Activated naive CD4-positive, alpha-beta T cell treated with anti-CD3 and anti-CD28 coated beads for 36 hours (primary cell): ENCODE measurements at regions not wholly inside any gene's neighbourhood (a gene's known extent, or its start where the extent isn't known, plus 50 kb on each side); places are given as distances from the start of the nearest gene placed in this dataset.
"Not testable (repeated sequence)": the region's sequence is repeated elsewhere in the genome, so short reads cannot be mapped to it uniquely, and the experiment has no call there.

Experiments
- CTCF ChIA-PET: fragments of 350-600 bp; sonication (Branson Sonifier 250); formaldehyde crosslinking; loops from one replicate; lab custom pipeline; 2021; ENCODE audit warnings: antibody characterized with exemption; lab: Charles Lee
- DNase-seq: peaks from one replicate; pipeline ENCODE4 v3.0.0-alpha.2; 2020
- H3K27ac Mint-ChIP-seq: one replicate; pipeline ENCODE4 v1.8.0; 2021; ENCODE audit warnings: mild to moderate bottlenecking, mixed read lengths
- H3K27me3 Mint-ChIP-seq: one replicate; pipeline ENCODE4 v1.8.0; 2021; ENCODE audit warnings: low read depth, mixed read lengths
- H3K36me3 Mint-ChIP-seq: one replicate; pipeline ENCODE4 v1.8.0; 2021; ENCODE audit warnings: low read depth, mixed read lengths
- H3K4me1 Mint-ChIP-seq: one replicate; pipeline ENCODE4 v1.8.0; 2021; ENCODE audit warnings: low read depth, mixed read lengths
- H3K4me3 Mint-ChIP-seq: one replicate; pipeline ENCODE4 v1.8.0; 2021; ENCODE audit warnings: mild to moderate bottlenecking, moderate library complexity, mixed read lengths
- H3K9me3 Mint-ChIP-seq: one replicate; pipeline ENCODE4 v1.8.0; 2021; ENCODE audit warnings: mixed read lengths
- intact Hi-C: fragments of 100-400 bp; cut with micrococcal nuclease; formaldehyde crosslinking; loops from one replicate; pipeline ENCODE4 v1.15.1; 2023

GRCh38 chr7:104956753-104957450 is 57.1 kb upstream of the KMT2E start:
- peaks cover 19% of the 10 kb centered on the region for H3K4me1 Mint-ChIP-seq
- DNase-seq: peak; percentile 38
- no peaks in the 10 kb centered on the region for H3K27me3 Mint-ChIP-seq
- H3K36me3 Mint-ChIP-seq: peaks cover 1% of the 10 kb centered on the region
- CTCF ChIA-PET: interaction anchor here (0.6 to 1.5 kb wide), 3 partner anchors 8 to 149 kb away, joined by 3 to 4 read pairs (median 3); no protein-coding TSS in a partner anchor
- no peaks in the 10 kb centered on the region for H3K9me3 Mint-ChIP-seq
- intact Hi-C loops: loop anchor here (1.0 kb wide), 2 partner anchors 12 to 24 kb away; no protein-coding TSS in a partner anchor
- H3K27ac Mint-ChIP-seq: peak overlapping the region; percentile 74
- no peak overlapping the region for H3K4me3 Mint-ChIP-seq

GRCh38 chr7:104958371-104958865 is 55.6 kb upstream of the KMT2E start:
- H3K27ac Mint-ChIP-seq: no peak overlapping the region
- H3K4me3 Mint-ChIP-seq: no peak overlapping the region
- peaks cover 7% of the 10 kb centered on the region for H3K36me3 Mint-ChIP-seq
- H3K9me3 Mint-ChIP-seq: no peaks in the 10 kb centered on the region
- intact Hi-C loops: no loop called here
- peaks cover 23% of the 10 kb centered on the region for H3K4me1 Mint-ChIP-seq
- DNase-seq: no peak
- no peaks in the 10 kb centered on the region for H3K27me3 Mint-ChIP-seq
- CTCF ChIA-PET: interaction anchor here (0.6 kb wide), 1 partner anchor 1033 kb away, joined by 3 read pairs; no protein-coding TSS in a partner anchor

- CTCF ChIA-PET, H3K27me3 Mint-ChIP-seq, H3K9me3 Mint-ChIP-seq, intact Hi-C loops, H3K4me3 Mint-ChIP-seq, DNase-seq, H3K27ac Mint-ChIP-seq: not testable (repeated sequence)
- Mint-ChIP-seq H3K36me3 (peaks cover 15% of the 10 kb centered on the region), H3K4me1 (peaks cover 23% of the 10 kb centered on the region)
Measured at GRCh38 chr7:104959483-104959882, 54.5 kb upstream of the KMT2E start.

- CTCF ChIA-PET: interaction anchor here (0.9 kb wide), 1 partner anchor 77 kb away, joined by 3 read pairs; no protein-coding TSS in a partner anchor
- no peaks in the 10 kb centered on the region for H3K9me3 Mint-ChIP-seq
- H3K4me1 Mint-ChIP-seq: peaks cover 17% of the 10 kb centered on the region
- DNase-seq: no peak
- no peak overlapping the region for H3K27ac Mint-ChIP-seq
- no peaks in the 10 kb centered on the region for H3K27me3 Mint-ChIP-seq
- intact Hi-C loops: no loop called here
- H3K4me3 Mint-ChIP-seq: no peak overlapping the region
- peaks cover 17% of the 10 kb centered on the region for H3K36me3 Mint-ChIP-seq
Measured at GRCh38 chr7:104960741-104961448, 53.1 kb upstream of the KMT2E start.

GRCh38 chr7:104961821-104962220 is 52.2 kb upstream of the KMT2E start:
- intact Hi-C loops: no loop called here
- Mint-ChIP-seq H3K27ac (no peak overlapping the region), H3K4me3 (no peak overlapping the region), H3K27me3 (no peaks in the 10 kb centered on the region), H3K36me3 (peaks cover 15% of the 10 kb centered on the region), H3K4me1 (peaks cover 11% of the 10 kb centered on the region), H3K9me3 (no peaks in the 10 kb centered on the region)
- CTCF ChIA-PET: interaction anchor here (0.7 to 1.1 kb wide), 2 partner anchors 12 to 519 kb away, joined by 3 read pairs; no protein-coding TSS in a partner anchor
- no peak for DNase-seq

- Mint-ChIP-seq H3K36me3 (peaks cover 18% of the 10 kb centered on the region), H3K27me3 (no peaks in the 10 kb centered on the region), H3K4me3 (no peak overlapping the region), H3K9me3 (no peaks in the 10 kb centered on the region), H3K4me1 (peaks cover 4% of the 10 kb centered on the region), H3K27ac (no peak overlapping the region)
- CTCF ChIA-PET: no interaction called here
- no peak for DNase-seq
- intact Hi-C loops: no loop called here
Measured at GRCh38 chr7:104962781-104963180, 51.2 kb upstream of the KMT2E start.

- peaks cover 4% of the 10 kb centered on the region for H3K4me1 Mint-ChIP-seq
- H3K4me3 Mint-ChIP-seq: no peak overlapping the region
- DNase-seq: no peak
- H3K27me3 Mint-ChIP-seq: no peaks in the 10 kb centered on the region
- intact Hi-C loops: no loop called here
- no peaks in the 10 kb centered on the region for H3K9me3 Mint-ChIP-seq
- no peak overlapping the region for H3K27ac Mint-ChIP-seq
- H3K36me3 Mint-ChIP-seq: peaks cover 18% of the 10 kb centered on the region
- CTCF ChIA-PET: no interaction called here
Measured at GRCh38 chr7:104963378-104963990, 50.5 kb upstream of the KMT2E start.

GRCh38 chr7:104963991-104964385 is 50.0 kb upstream of the KMT2E start:
- CTCF ChIA-PET: no interaction called here
- intact Hi-C loops: no loop called here
- Mint-ChIP-seq H3K4me1 (peaks cover 4% of the 10 kb centered on the region), H3K27ac (peak overlapping the region; percentile 25), H3K27me3 (no peaks in the 10 kb centered on the region), H3K36me3 (peaks cover 18% of the 10 kb centered on the region), H3K4me3 (no peak overlapping the region), H3K9me3 (no peaks in the 10 kb centered on the region)
- no peak for DNase-seq
